VCaP (cell line): ENCODE measurements at regions not wholly inside any gene's neighbourhood (a gene's known extent, or its start where the extent isn't known, plus 50 kb on each side); places are given as distances from the start of the nearest gene placed in this dataset.
A peak's percentile ranks its signal among the peaks of the same experiment; 100 is the strongest.

Source experiments
- H3K27ac ChIP-seq: fragments of 450-650 bp; 2 replicates; pipeline ENCODE4 v1.5.1; 2017
- CTCF ChIP-seq: fragments of 450-650 bp; conservative IDR thresholded peaks from 2 replicates; pipeline ENCODE4 v1.5.1; 2017; ENCODE audit warnings: mild to moderate bottlenecking, moderate library complexity

- no peak overlapping the region for H3K27ac ChIP-seq
- no peak for TF ChIP-seq CTCF
These were observed 71.8 kb upstream of the ARHGAP29 start for GRCh38 chr1:94309216-94309615.

GRCh38 chr1:94306521-94306920 is 69.1 kb upstream of the ARHGAP29 start:
- no peak overlapping the region for H3K27ac ChIP-seq
- TF ChIP-seq CTCF: no peak

- H3K27ac ChIP-seq: no peak overlapping the region
- TF ChIP-seq CTCF: no peak
These were observed 68.3 kb upstream of the ARHGAP29 start for GRCh38 chr1:94305704-94306103.

- peak overlapping the region; percentile 29 for H3K27ac ChIP-seq
- TF ChIP-seq CTCF: no peak
These were observed 67.2 kb upstream of the ARHGAP29 start for GRCh38 chr1:94304553-94304952.

- H3K27ac ChIP-seq: no peak overlapping the region
- TF ChIP-seq CTCF: no peak
These were observed 65.6 kb upstream of the ARHGAP29 start for GRCh38 chr1:94303005-94303404.

GRCh38 chr1:94302497-94302896 is 65.1 kb upstream of the ARHGAP29 start:
- no peak overlapping the region for H3K27ac ChIP-seq
- no peak for TF ChIP-seq CTCF

- H3K27ac ChIP-seq: no peak overlapping the region
- TF ChIP-seq CTCF: no peak
These were observed 63.8 kb upstream of the ARHGAP29 start for GRCh38 chr1:94301186-94301585.

- no peak overlapping the region for H3K27ac ChIP-seq
- no peak for TF ChIP-seq CTCF
These were observed 63.3 kb upstream of the ARHGAP29 start for GRCh38 chr1:94300731-94301130.
